Aorta (tissue), 5 donors: ENCODE measurements at regions not wholly inside any gene's neighbourhood (a gene's known extent, or its start where the extent isn't known, plus 50 kb on each side); places are given as distances from the start of the nearest gene placed in this dataset.
"Not testable (repeated sequence)": the region's sequence is repeated elsewhere in the genome, so short reads cannot be mapped to it uniquely, and the experiment has no call there.

ENCODE experiments used
- ATAC-seq: fragments of 200-7000 bp; cut with Tn5 transposase; one replicate; pipeline ENCODE4 v1.9.1; 2022; ENCODE audit warnings: moderate library complexity; ENCODE audit not compliant: low FRiP score
- DNase-seq, 2 donors: peaks; one replicate each; pipeline ENCODE4 v3.0.0-alpha.2; 2020
- H3K27ac ChIP-seq, 2 donors: one replicate each; pipeline ENCODE4 v1.5.1; 2013; ENCODE audit warnings: low read length in 2 of 2, mild to moderate bottlenecking in 2 of 2, moderate library complexity in 2 of 2, control low read depth in 1 of 2, inconsistent platforms in 1 of 2, low read depth in 1 of 2
- H3K27me3 ChIP-seq, 2 donors: one replicate each; pipeline ENCODE4 v1.6.1; 2013; ENCODE audit warnings: control low read depth in 1 of 2, low read length in 1 of 2, mild to moderate bottlenecking in 1 of 2, moderate library complexity in 1 of 2; ENCODE audit not compliant: insufficient read depth in 2 of 2, control insufficient read depth in 1 of 2
- H3K36me3 ChIP-seq, 2 donors: one replicate each; pipeline ENCODE4 v1.6.1; 2013; ENCODE audit warnings: control low read depth in 1 of 2, low read length in 1 of 2, mild to moderate bottlenecking in 1 of 2; ENCODE audit not compliant: insufficient read depth in 2 of 2, control insufficient read depth in 1 of 2
- H3K4me1 ChIP-seq, 2 donors: one replicate each; pipeline ENCODE4 v1.6.1; 2013; ENCODE audit warnings: low read length in 2 of 2, control low read depth in 1 of 2, mild to moderate bottlenecking in 1 of 2, moderate library complexity in 1 of 2; ENCODE audit not compliant: insufficient read depth in 2 of 2, control insufficient read depth in 1 of 2
- H3K4me3 ChIP-seq, 2 donors: one replicate each; pipeline ENCODE4 v1.5.1; 2013; ENCODE audit warnings: low read length in 2 of 2, control low read depth in 1 of 2, mild to moderate bottlenecking in 1 of 2
- H3K9me3 ChIP-seq: one replicate; pipeline ENCODE4 v1.6.1; 2013; ENCODE audit warnings: mild to moderate bottlenecking, low read length; ENCODE audit not compliant: control insufficient read depth
- whole genome bisulfite sequencing, 2 donors: extraction: QIAGEN DNeasy Blood & Tissue Kit; methylation state at CpG; one replicate each; pipeline ENCODE4 v1.1.7; 2013; 5-methylcytosine and 5-hydroxymethylcytosine counted together
- intact Hi-C, 2 donors: fragments of 100-400 bp; cut with DNase I; formaldehyde crosslinking; loops; one replicate each; pipeline versions ENCODE4 v1.14.2 to v1.15.0; 2022
- donor health status: healthy with polysubstance abuse.
- donor health status: Bipolar disorder and iron deficiency.
- donor health status: DM: no; HTN: no; CAD: no.
- donor health status: DM: no; HTN: no; CAD: no.
- donor health status: DM: yes; HTN: yes; CAD: no.

DNA sequence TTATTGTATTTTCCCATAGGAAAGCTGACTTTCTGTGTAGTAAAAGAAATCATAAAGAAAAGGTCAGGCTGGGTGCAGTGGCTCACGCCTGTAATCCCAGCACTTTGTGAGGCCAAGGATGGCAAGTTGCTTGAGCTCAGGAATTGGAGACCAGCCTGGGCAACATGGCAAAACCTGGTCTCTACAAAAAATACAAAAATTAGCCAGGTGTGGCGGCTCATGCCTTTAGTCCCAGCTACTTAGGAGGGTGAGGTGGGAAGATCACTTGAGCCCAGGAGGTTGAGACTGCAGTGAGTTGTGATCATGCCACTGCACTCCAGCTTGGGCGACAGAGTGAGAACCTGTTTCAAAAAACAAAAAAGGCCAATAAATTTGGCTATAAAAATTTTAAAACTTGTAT, 79.4 kb upstream of the MKI67 start:
- H3K36me3 ChIP-seq, H3K27me3 ChIP-seq, intact Hi-C loops, H3K4me3 ChIP-seq, H3K4me1 ChIP-seq, H3K9me3 ChIP-seq, H3K27ac ChIP-seq, ATAC-seq, DNase-seq: not testable (repeated sequence)
- WGBS, 2 donors, result 71 to 89% methylated on average over 3 of the region's 3 CpGs

DNA sequence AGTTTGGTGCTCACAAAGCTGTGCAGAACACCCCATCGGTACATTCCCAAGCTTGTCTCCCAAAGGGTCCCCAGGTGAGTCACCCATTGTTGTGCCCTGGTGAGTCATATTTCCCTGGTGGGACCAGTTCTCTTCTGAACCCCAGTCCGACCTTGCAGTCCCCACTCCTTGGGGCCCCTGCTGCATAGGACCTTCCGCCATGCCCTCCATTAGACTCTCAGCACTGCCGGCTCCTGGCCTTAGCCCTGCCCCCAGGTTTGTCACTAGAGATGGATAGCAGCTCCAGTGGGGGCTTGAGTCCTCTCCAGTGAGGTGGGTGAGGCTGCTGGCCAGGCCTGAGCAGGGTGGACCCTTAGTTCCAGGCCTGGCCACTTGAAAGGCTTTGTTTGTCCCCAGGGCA, 80.5 kb upstream of the MKI67 start:
- Histone ChIP-seq H3K9me3 (no peaks in the 10 kb centered on the region), H3K27me3 (no peaks in the 10 kb centered on the region), H3K4me3 (no peak overlapping the region), H3K27ac (no peak overlapping the region), H3K4me1 (no peaks in the 10 kb centered on the region), H3K36me3 (no peaks in the 10 kb centered on the region)
- ATAC-seq (no peak), DNase-seq (no peak)
- intact Hi-C loops, result no loop called here
- 85 to 87% methylated on average over 4 of the region's 4 CpGs for WGBS, 2 donors

GRCh38 chr10:128209862-128210214, 83.6 kb upstream of the MKI67 start:
- no peak overlapping the region for H3K27ac ChIP-seq
- no peaks in the 10 kb centered on the region for H3K27me3 ChIP-seq
- WGBS, 2 donors, result 74 to 78% methylated on average over 13 of the region's 13 CpGs
- ATAC-seq (no peak), DNase-seq (no peak)
- H3K4me1 ChIP-seq, result no peaks in the 10 kb centered on the region
- intact Hi-C loops, result loop anchor here in 1 of 2 donors (10.0 kb wide), 1 partner anchor 1755 kb away; the partner anchor contains the start of gene EBF3
- no peaks in the 10 kb centered on the region for H3K9me3 ChIP-seq
- H3K4me3 ChIP-seq, result no peak overlapping the region
- no peaks in the 10 kb centered on the region for H3K36me3 ChIP-seq

- Histone ChIP-seq H3K36me3 (no peaks in the 10 kb centered on the region), H3K4me1 (no peaks in the 10 kb centered on the region), H3K9me3 (no peaks in the 10 kb centered on the region), H3K27me3 (no peaks in the 10 kb centered on the region), H3K4me3 (peak overlapping the region; percentile 56 to 58), H3K27ac (no peak overlapping the region)
- intact Hi-C loops, result loop anchor here in 1 of 2 donors (10.0 kb wide), 1 partner anchor 1754 kb away; the partner anchor contains the start of gene EBF3
- 2% methylated on average over 64 to 91 of the region's 91 CpGs for WGBS, 2 donors
- ATAC-seq (peak; percentile 83), DNase-seq (peak; percentile 71 to 89)
Measured at GRCh38 chr10:128210215-128211063, 84.2 kb upstream of the MKI67 start.

DNA sequence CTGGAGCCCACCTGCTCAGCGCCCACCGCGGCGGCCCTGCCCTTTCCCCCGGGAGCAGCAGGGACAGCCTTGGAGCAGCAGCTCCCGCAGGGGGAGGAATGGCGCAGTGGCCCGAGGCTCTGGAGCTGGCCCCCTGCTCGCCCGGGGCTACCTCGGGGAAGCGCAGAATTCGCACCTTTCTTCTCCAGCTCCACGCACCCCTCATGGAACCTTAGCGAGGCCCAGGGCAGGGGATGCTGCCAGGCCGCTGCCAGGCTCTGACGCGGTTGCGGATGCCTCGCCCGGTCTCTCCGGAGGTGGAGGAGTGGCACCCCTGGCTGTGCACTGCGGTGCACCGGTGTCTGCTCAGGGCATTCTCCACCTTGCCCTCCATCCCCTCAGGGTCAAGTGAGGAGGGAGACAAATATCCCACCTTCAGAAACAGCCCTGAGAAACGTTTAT, 84.9 kb upstream of the MKI67 start:
- DNase-seq (no peak), ATAC-seq (no peak)
- H3K4me3 ChIP-seq, result no peak overlapping the region
- H3K4me1 ChIP-seq, result no peaks in the 10 kb centered on the region
- no peaks in the 10 kb centered on the region for H3K9me3 ChIP-seq
- H3K27me3 ChIP-seq, result no peaks in the 10 kb centered on the region
- no peaks in the 10 kb centered on the region for H3K36me3 ChIP-seq
- no peak overlapping the region for H3K27ac ChIP-seq
- 43 to 48% methylated on average over 21 to 25 of the region's 25 CpGs for WGBS, 2 donors
- intact Hi-C loops, result loop anchor here in 1 of 2 donors (10.0 kb wide), 1 partner anchor 1754 kb away; the partner anchor contains the start of gene EBF3

DNA sequence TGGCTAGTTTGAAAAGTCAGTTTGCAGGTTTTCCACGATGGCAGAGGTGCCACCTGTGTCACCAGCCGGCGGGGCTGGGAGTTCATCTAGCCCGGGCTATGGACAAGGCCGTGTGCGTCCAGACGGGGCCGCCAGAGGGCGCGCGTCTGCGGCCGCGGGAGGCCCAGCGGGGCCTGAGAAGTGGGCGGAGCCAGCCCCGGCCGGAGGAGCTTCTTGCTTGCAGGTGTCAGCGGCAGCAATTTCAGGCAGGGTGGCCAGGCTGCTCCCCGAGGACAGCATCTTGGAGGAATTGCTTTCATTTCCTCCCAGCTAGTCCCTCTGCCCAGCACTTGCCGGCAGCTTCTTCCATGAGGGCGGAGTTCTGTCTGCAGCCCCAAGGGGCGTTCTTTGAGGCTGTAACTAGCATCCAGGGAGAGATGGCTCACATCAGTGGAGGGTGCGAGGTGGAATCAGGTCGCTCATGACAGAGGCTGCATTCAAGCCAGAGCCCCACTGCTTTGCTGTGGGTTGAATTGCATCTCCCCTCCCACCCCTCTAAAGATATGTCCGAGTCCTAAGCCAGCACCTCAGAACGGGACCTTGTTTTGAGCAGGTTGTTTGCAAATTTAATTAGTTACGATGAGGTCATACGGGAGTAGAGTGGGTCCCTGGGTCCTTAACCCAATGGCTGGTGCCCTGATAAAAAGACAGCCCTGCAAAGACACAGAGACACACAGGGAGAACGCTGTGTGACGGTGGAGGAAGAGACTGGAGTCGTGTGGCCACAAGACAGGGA, 85.9 kb upstream of the MKI67 start:
- no peak overlapping the region for H3K4me3 ChIP-seq
- no peak overlapping the region for H3K27ac ChIP-seq
- intact Hi-C loops, result loop anchor here in 1 of 2 donors (10.0 kb wide), 1 partner anchor 1753 kb away; the partner anchor contains the start of gene EBF3
- no peaks in the 10 kb centered on the region for H3K4me1 ChIP-seq
- no peaks in the 10 kb centered on the region for H3K36me3 ChIP-seq
- 22 to 23% methylated on average over 31 to 32 of the region's 32 CpGs for WGBS, 2 donors
- H3K9me3 ChIP-seq, result no peaks in the 10 kb centered on the region
- no peaks in the 10 kb centered on the region for H3K27me3 ChIP-seq
- peak; percentile 89 for ATAC-seq
- DNase-seq, result peak; percentile 87 to 92

GRCh38 chr10:128213156-128213555, 86.9 kb upstream of the MKI67 start:
- 69 to 79% methylated on average over 7 of the region's 7 CpGs for WGBS, 2 donors
- Histone ChIP-seq H3K27ac (no peak overlapping the region), H3K4me3 (no peak overlapping the region), H3K36me3 (no peaks in the 10 kb centered on the region), H3K4me1 (no peaks in the 10 kb centered on the region), H3K9me3 (no peaks in the 10 kb centered on the region), H3K27me3 (no peaks in the 10 kb centered on the region)
- intact Hi-C loops, result loop anchor here in 1 of 2 donors (10.0 kb wide), 1 partner anchor 1752 kb away; the partner anchor contains the start of gene EBF3
- DNase-seq, result no peak
- ATAC-seq, result no peak

DNA sequence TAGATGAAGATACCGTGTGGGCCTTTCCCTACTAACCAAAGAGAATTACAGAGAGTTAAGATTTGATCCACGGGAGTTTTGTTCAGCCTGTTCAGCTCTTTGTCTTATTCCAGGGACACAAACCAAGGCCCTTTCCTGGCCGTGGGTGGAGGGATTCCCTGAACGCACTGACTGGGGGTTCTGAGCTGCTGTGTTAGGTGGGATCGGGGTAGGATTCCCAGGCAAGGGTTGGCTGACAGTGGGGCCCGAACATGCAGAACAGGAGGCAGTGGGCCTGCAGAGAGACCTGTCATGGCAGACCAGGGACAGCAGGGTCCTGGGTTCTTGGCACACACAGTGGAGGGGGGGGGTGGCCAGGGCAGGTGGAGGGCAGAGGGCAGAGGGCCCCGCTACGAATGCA, 89.5 kb upstream of the MKI67 start:
- H3K4me1 ChIP-seq, result no peaks in the 10 kb centered on the region
- H3K27me3 ChIP-seq, result no peaks in the 10 kb centered on the region
- no peak overlapping the region for H3K4me3 ChIP-seq
- no peak for DNase-seq
- no peaks in the 10 kb centered on the region for H3K36me3 ChIP-seq
- intact Hi-C loops, result loop anchor here in 1 of 2 donors (10.0 kb wide), 1 partner anchor 1749 kb away; the partner anchor contains the start of gene EBF3
- no peak overlapping the region for H3K27ac ChIP-seq
- no peak for ATAC-seq
- 86% methylated on average over 8 of the region's 8 CpGs for WGBS, 2 donors
- no peaks in the 10 kb centered on the region for H3K9me3 ChIP-seq
